ENCODE measurements at regions not wholly inside any gene's neighbourhood (a gene's known extent, or its start where the extent isn't known, plus 50 kb on each side); places are given as distances from the start of the nearest gene placed in this dataset.
"Not testable (repeated sequence)": the region's sequence is repeated elsewhere in the genome, so short reads cannot be mapped to it uniquely, and the experiment has no call there.

- no peak for DNase-seq (ENCODE audit: low read depth)
Observed at GRCh38 chr21:35309316-35309715, 260.2 kb upstream of the RUNX1 start.

- DNase-seq (ENCODE audit: low read depth) = peak; percentile 94
Observed at GRCh38 chr21:35303085-35303484, 254.0 kb upstream of the RUNX1 start.

- no peak for DNase-seq (ENCODE audit: low read depth)
Observed at GRCh38 chr21:35298757-35299156, 249.7 kb upstream of the RUNX1 start.

- DNase-seq (ENCODE audit: low read depth) = no peak
Observed at GRCh38 chr21:35297665-35298064, 248.6 kb upstream of the RUNX1 start.

- no peak for DNase-seq (ENCODE audit: low read depth)
Observed at GRCh38 chr21:35294231-35294898, 245.3 kb upstream of the RUNX1 start.

GRCh38 chr21:35291973-35292627, 243.0 kb upstream of the RUNX1 start:
- DNase-seq (ENCODE audit: low read depth) = no peak

- DNase-seq (ENCODE audit: low read depth) = no peak
Observed at GRCh38 chr21:35291034-35291433, 241.9 kb upstream of the RUNX1 start.

- no peak for DNase-seq (ENCODE audit: low read depth)
Observed at GRCh38 chr21:35288238-35288637, 239.1 kb upstream of the RUNX1 start.

- no peak for DNase-seq (ENCODE audit: low read depth)
Observed at GRCh38 chr21:35284199-35284598, 235.1 kb upstream of the RUNX1 start.

- DNase-seq (ENCODE audit: low read depth) = no peak
Observed at GRCh38 chr21:35282944-35283343, 233.8 kb upstream of the RUNX1 start.

GRCh38 chr21:35281956-35282355, 232.9 kb upstream of the RUNX1 start:
- no peak for DNase-seq (ENCODE audit: low read depth)

GRCh38 chr21:35280231-35280630, 231.1 kb upstream of the RUNX1 start:
- no peak for DNase-seq (ENCODE audit: low read depth)

- DNase-seq (ENCODE audit: low read depth) = peak; percentile 72
Observed at GRCh38 chr21:35275776-35276175, 226.7 kb upstream of the RUNX1 start.

- DNase-seq (ENCODE audit: low read depth) = no peak
Observed at GRCh38 chr21:35274923-35275322, 225.8 kb upstream of the RUNX1 start.

GRCh38 chr21:35274090-35274489, 225.0 kb upstream of the RUNX1 start:
- no peak for DNase-seq (ENCODE audit: low read depth)

GRCh38 chr21:35273333-35273732, 224.2 kb upstream of the RUNX1 start:
- DNase-seq (ENCODE audit: low read depth) = no peak

- not testable (repeated sequence) for DNase-seq (ENCODE audit: low read depth)
Observed at GRCh38 chr21:35271344-35272118, 222.4 kb upstream of the RUNX1 start.

- no peak for DNase-seq (ENCODE audit: low read depth)
Observed at GRCh38 chr21:35268817-35269216, 219.7 kb upstream of the RUNX1 start.

- no peak for DNase-seq (ENCODE audit: low read depth)
Observed at GRCh38 chr21:35268261-35268660, 219.2 kb upstream of the RUNX1 start.

- peak; percentile 67 for DNase-seq (ENCODE audit: low read depth)
Observed at GRCh38 chr21:35266546-35266945, 217.4 kb upstream of the RUNX1 start.

- DNase-seq (ENCODE audit: low read depth) = peak; percentile 91
Observed at GRCh38 chr21:35265170-35265877, 216.2 kb upstream of the RUNX1 start.

- no peak for DNase-seq (ENCODE audit: low read depth)
Observed at GRCh38 chr21:35259457-35259856, 210.4 kb upstream of the RUNX1 start.

Data from ELR (cell line).